Osteocyte (in vitro differentiated cells): ENCODE measurements at regions not wholly inside any gene's neighbourhood (a gene's known extent, or its start where the extent isn't known, plus 50 kb on each side); places are given as distances from the start of the nearest gene placed in this dataset.

ENCODE experiments used
- DNase-seq: peaks from one replicate; pipeline ENCODE4 v3.0.0; 2021; ENCODE audit warnings: mixed read lengths; ENCODE audit not compliant: unreplicated experiment; ENCODE audit errors: extremely low spot score
- H3K27ac Mint-ChIP-seq: one replicate; pipeline ENCODE4 v1.8.0; 2021; ENCODE audit warnings: mild to moderate bottlenecking, mixed read lengths; ENCODE audit not compliant: unreplicated experiment
- H3K27me3 Mint-ChIP-seq: one replicate; pipeline ENCODE4 v1.8.0; 2021; ENCODE audit warnings: mixed read lengths; ENCODE audit not compliant: unreplicated experiment
- H3K36me3 Mint-ChIP-seq: one replicate; pipeline ENCODE4 v1.8.0; 2021; ENCODE audit warnings: mixed read lengths; ENCODE audit not compliant: unreplicated experiment
- H3K4me1 Mint-ChIP-seq: one replicate; pipeline ENCODE4 v1.8.0; 2021; ENCODE audit warnings: mixed read lengths; ENCODE audit not compliant: unreplicated experiment
- H3K4me3 Mint-ChIP-seq: one replicate; pipeline ENCODE4 v1.8.0; 2021; ENCODE audit warnings: mild to moderate bottlenecking, moderate library complexity, mixed read lengths; ENCODE audit not compliant: unreplicated experiment
- H3K9me3 Mint-ChIP-seq: one replicate; pipeline ENCODE4 v1.8.0; 2021; ENCODE audit warnings: mixed read lengths; ENCODE audit not compliant: unreplicated experiment
- CTCF ChIP-seq: fragments of 200-600 bp; sonication (generic); IDR thresholded peaks from 2 replicates; pipeline ENCODE4 v1.5.0; 2021; ENCODE audit warnings: antibody characterized with exemption, mild to moderate bottlenecking, moderate library complexity

- no peaks in the 10 kb centered on the region for H3K36me3 Mint-ChIP-seq
- H3K9me3 Mint-ChIP-seq, result peaks cover 6% of the 10 kb centered on the region
- no peak for TF ChIP-seq CTCF
- no peak overlapping the region for H3K27ac Mint-ChIP-seq
- H3K27me3 Mint-ChIP-seq, result no peaks in the 10 kb centered on the region
- no peak for DNase-seq
- H3K4me1 Mint-ChIP-seq, result peaks cover 10% of the 10 kb centered on the region
- H3K4me3 Mint-ChIP-seq, result no peak overlapping the region
These were observed 167.9 kb upstream of the MOCS2 start for GRCh38 chr5:53277491-53277890.

DNA sequence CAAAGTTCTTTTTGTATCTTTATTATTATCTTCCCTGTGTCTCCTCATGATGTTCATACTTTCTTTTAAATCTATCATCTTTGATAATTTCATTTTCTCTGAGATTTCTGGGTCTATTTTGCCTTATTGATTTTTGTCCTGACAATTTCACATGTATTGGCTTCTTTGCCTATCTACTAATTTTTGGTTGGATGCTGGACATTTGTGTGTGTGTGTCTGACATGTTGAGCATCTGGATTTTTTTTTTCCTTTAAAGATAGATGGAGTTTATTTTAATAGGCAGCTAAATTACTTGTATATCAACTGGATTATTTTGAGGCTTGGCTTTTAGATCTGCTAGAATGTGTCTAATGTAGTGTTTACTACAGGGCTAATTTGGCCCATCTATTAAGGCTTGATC is 178.0 kb upstream of the MOCS2 start:
- Mint-ChIP-seq H3K27me3 (no peaks in the 10 kb centered on the region), H3K4me1 (no peaks in the 10 kb centered on the region)
- DNase-seq, result no peak

GRCh38 chr5:53288511-53288910 is 179.0 kb upstream of the MOCS2 start:
- peaks cover 19% of the 10 kb centered on the region for H3K9me3 Mint-ChIP-seq
- no peaks in the 10 kb centered on the region for H3K27me3 Mint-ChIP-seq
- H3K27ac Mint-ChIP-seq, result no peak overlapping the region
- peaks cover 2% of the 10 kb centered on the region for H3K36me3 Mint-ChIP-seq
- no peak for TF ChIP-seq CTCF
- H3K4me1 Mint-ChIP-seq, result no peaks in the 10 kb centered on the region
- no peak for DNase-seq
- H3K4me3 Mint-ChIP-seq, result no peak overlapping the region

More for the DNA sequence above, 178.0 kb upstream of the MOCS2 start:
- Mint-ChIP-seq H3K4me3 (no peak overlapping the region), H3K27ac (no peak overlapping the region), H3K9me3 (peaks cover 27% of the 10 kb centered on the region), H3K36me3 (peaks cover 2% of the 10 kb centered on the region)
- no peak for TF ChIP-seq CTCF

- H3K4me1 Mint-ChIP-seq, result no peaks in the 10 kb centered on the region
- no peak for DNase-seq
- no peak overlapping the region for H3K4me3 Mint-ChIP-seq
- TF ChIP-seq CTCF, result no peak
- H3K27ac Mint-ChIP-seq, result no peak overlapping the region
- H3K27me3 Mint-ChIP-seq, result no peaks in the 10 kb centered on the region
- peaks cover 2% of the 10 kb centered on the region for H3K36me3 Mint-ChIP-seq
- H3K9me3 Mint-ChIP-seq, result peaks cover 13% of the 10 kb centered on the region
These were observed 181.5 kb upstream of the MOCS2 start for GRCh38 chr5:53291047-53291446.

- Mint-ChIP-seq H3K4me1 (no peaks in the 10 kb centered on the region), H3K4me3 (no peak overlapping the region), H3K27ac (no peak overlapping the region), H3K9me3 (peaks cover 13% of the 10 kb centered on the region), H3K36me3 (peaks cover 2% of the 10 kb centered on the region), H3K27me3 (no peaks in the 10 kb centered on the region)
- no peak for DNase-seq
- TF ChIP-seq CTCF, result no peak
These were observed 182.0 kb upstream of the MOCS2 start for GRCh38 chr5:53291528-53291927.
